Vagina (tissue), 2 donors: ENCODE measurements at regions not wholly inside any gene's neighbourhood (a gene's known extent, or its start where the extent isn't known, plus 50 kb on each side); places are given as distances from the start of the nearest gene placed in this dataset.

Source experiments
- DNase-seq, 2 donors: peaks; one replicate each; pipeline ENCODE4 v3.0.0-alpha.2; 2017; ENCODE audit errors: extremely low spot score in 2 of 2
- H3K27ac ChIP-seq: fragments of 200-600 bp; sonication (generic); one replicate; pipeline ENCODE4 v1.5.1; 2019
- H3K27me3 ChIP-seq: fragments of 200-600 bp; sonication (generic); one replicate; pipeline ENCODE4 v1.5.1; 2019
- H3K36me3 ChIP-seq, 2 donors: fragments of 200-600 bp; sonication (generic); one replicate each; pipeline ENCODE4 v1.5.1; 2017 to 2019
- H3K4me1 ChIP-seq: fragments of 200-600 bp; sonication (generic); one replicate; pipeline ENCODE4 v1.5.1; 2019
- H3K4me3 ChIP-seq, 2 donors: fragments of 200-600 bp; sonication (generic); 1 replicate in 1 of 2; 2 replicates in 1 of 2; pipeline ENCODE4 v1.5.1; 2016 to 2019
- H3K9me3 ChIP-seq: fragments of 200-600 bp; sonication (generic); one replicate; pipeline ENCODE4 v1.5.1; 2019
- CTCF ChIP-seq, 3 experiments: fragments of 450-650 bp in 2 of 3; fragments of 200-600 bp in 1 of 3; sonication (generic) in 1 of 3; IDR thresholded peaks; one replicate each; pipeline ENCODE4 v1.5.1; 2017 to 2019; ENCODE audit warnings: antibody characterized with exemption in 3 of 3, mild to moderate bottlenecking in 2 of 3, moderate library complexity in 2 of 3
- POLR2A ChIP-seq, 2 donors: fragments of 450-650 bp; IDR thresholded peaks; one replicate each; pipeline ENCODE4 v1.6.1; 2017; ENCODE audit warnings: antibody characterized with exemption in 2 of 2, mild to moderate bottlenecking in 2 of 2, moderate library complexity in 2 of 2
- POLR2AphosphoS5 ChIP-seq, 2 donors: sonication (generic); formaldehyde crosslinking; IDR thresholded peaks; one replicate each; pipeline ENCODE4 v1.9.0; 2017; ENCODE audit warnings: antibody characterized with exemption in 2 of 2, mild to moderate bottlenecking in 2 of 2, low read depth in 1 of 2; ENCODE audit not compliant: insufficient read depth in 1 of 2
- intact Hi-C: fragments of 100-400 bp; cut with DNase I; formaldehyde crosslinking; loops from one replicate; pipeline ENCODE4 v1.15.1; 2023

DNA sequence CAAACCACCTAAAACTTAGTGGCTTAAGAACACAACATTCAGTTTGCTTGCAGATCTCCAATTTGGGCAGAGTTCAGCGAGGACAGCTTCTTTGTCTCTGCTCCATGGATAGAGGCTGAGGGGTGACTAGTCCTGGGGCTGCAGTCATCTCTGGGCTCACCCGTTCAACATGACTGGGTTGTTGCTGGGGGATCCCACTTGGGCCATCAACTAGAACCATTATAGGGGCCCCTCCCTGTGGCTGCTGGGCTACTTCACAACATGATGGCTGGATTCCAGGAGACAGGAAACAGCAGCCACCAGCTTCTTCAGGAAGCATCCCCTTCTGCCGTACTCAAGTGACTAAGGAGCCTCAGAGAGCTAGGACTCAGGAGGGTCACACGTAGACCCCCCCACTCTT, 140.9 kb downstream of the RHOU start:
- peak in 1 of 2 donors; percentile 80 for DNase-seq
- no peak for TF ChIP-seq CTCF (IDR thresholded peaks at IDR 0.05)
- TF ChIP-seq POLR2AphosphoS5 (IDR thresholded peaks at IDR 0.05; ENCODE audit: insufficient read depth in 1 of 2, low read depth in 1 of 2) = no peak
- no peak for TF ChIP-seq POLR2A (IDR thresholded peaks at IDR 0.05)
- intact Hi-C loops = no loop called here
- H3K9me3 ChIP-seq = no peaks in the 10 kb centered on the region
- no peak overlapping the region for H3K4me3 ChIP-seq
- H3K27me3 ChIP-seq = no peaks in the 10 kb centered on the region
- H3K36me3 ChIP-seq = no peaks in the 10 kb centered on the region
- H3K4me1 ChIP-seq = peaks cover 5% of the 10 kb centered on the region
- no peak overlapping the region for H3K27ac ChIP-seq

- no peaks in the 10 kb centered on the region for H3K4me1 ChIP-seq
- no peak for TF ChIP-seq POLR2AphosphoS5 (IDR thresholded peaks at IDR 0.05; ENCODE audit: insufficient read depth in 1 of 2, low read depth in 1 of 2)
- TF ChIP-seq CTCF (IDR thresholded peaks at IDR 0.05) = no peak
- no peak for TF ChIP-seq POLR2A (IDR thresholded peaks at IDR 0.05)
- no peak overlapping the region for H3K4me3 ChIP-seq
- intact Hi-C loops = no loop called here
- no peak for DNase-seq
- H3K27ac ChIP-seq = no peak overlapping the region
- no peaks in the 10 kb centered on the region for H3K27me3 ChIP-seq
- H3K9me3 ChIP-seq = no peaks in the 10 kb centered on the region
- no peaks in the 10 kb centered on the region for H3K36me3 ChIP-seq
Measured at GRCh38 chr1:228879164-228879563, 143.9 kb downstream of the RHOU start.

DNA sequence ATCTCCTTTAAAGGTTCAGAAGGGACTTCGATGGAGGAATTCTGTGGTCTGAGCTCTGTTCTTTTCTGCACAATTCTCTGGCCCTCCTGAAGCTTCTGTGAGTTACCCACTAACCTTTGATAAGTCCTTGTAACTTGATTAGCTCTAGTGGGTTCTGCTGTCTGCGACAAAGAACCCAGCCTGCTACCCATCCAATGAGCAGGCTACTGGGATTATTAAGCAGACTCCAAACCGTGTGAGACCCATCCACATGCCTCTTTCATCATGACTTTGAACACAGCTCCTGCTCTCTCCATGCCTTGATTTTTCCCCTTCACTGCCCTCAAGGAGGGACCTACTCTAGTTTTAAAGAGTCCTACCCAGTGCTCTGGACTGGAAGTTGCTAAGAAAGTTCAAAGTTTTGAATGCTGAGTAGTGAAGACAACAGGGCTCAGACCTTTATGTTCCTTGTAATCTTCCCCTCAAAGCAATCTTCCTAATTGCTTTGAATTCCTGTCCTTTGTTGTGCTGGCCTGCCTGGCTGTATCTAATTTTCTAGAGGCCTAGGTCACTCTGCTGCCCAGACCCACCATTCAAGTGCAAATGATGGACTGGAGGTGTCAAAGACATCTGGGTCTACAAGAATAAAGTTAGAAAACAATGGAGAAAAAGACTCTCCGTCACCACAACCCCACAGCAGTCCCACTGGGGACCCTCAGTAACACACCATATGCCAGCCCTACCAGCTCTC, 146.9 kb downstream of the RHOU start:
- Histone ChIP-seq H3K9me3 (no peaks in the 10 kb centered on the region), H3K4me1 (no peaks in the 10 kb centered on the region), H3K27me3 (no peaks in the 10 kb centered on the region), H3K27ac (no peak overlapping the region), H3K4me3 (no peak overlapping the region), H3K36me3 (no peaks in the 10 kb centered on the region)
- intact Hi-C loops = no loop called here
- TF ChIP-seq POLR2AphosphoS5 (IDR thresholded peaks at IDR 0.05; ENCODE audit: insufficient read depth in 1 of 2, low read depth in 1 of 2) = no peak
- no peak for TF ChIP-seq POLR2A (IDR thresholded peaks at IDR 0.05)
- no peak for TF ChIP-seq CTCF (IDR thresholded peaks at IDR 0.05)
- peak in 1 of 2 donors; percentile 37 for DNase-seq

DNA sequence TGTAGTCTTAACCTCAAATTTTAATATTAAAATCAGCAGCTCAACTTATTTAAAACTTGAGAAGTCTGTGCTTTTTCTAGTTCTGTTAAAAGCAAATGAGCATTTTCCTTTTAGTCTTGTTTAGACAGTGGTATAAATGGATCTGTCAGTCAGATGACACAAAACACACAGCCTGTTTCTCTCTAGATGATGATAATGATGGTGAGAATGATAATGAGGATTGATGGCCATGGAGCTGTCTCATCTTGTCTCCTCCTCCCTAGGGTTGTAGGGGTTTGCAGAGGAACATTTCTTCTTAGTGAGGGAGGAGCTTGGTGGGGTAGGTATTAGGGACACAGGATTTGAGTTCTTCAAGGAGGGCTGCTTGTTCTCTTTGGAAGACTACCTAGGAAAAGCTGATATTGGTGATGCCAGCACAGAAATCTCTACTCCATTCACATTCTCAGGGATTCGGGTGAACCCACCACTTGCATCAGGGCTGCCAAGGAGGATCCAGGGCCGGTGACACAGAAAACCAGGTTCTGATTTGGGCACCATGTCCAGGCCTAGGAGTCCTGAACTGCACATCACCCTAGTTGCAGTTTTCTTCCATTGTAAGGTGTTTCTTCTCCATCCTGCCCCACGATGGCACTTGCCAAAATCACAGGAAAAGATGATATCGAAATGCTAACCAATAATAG, 147.6 kb downstream of the RHOU start:
- no peaks in the 10 kb centered on the region for H3K4me1 ChIP-seq
- DNase-seq = peak; percentile 27 to 58
- TF ChIP-seq POLR2A (IDR thresholded peaks at IDR 0.05) (no peak), POLR2AphosphoS5 (IDR thresholded peaks at IDR 0.05; ENCODE audit: insufficient read depth in 1 of 2, low read depth in 1 of 2) (no peak), CTCF (IDR thresholded peaks at IDR 0.05) (no peak)
- intact Hi-C loops = no loop called here
- no peak overlapping the region for H3K27ac ChIP-seq
- H3K27me3 ChIP-seq = no peaks in the 10 kb centered on the region
- H3K9me3 ChIP-seq = no peaks in the 10 kb centered on the region
- H3K4me3 ChIP-seq = no peak overlapping the region
- H3K36me3 ChIP-seq = no peaks in the 10 kb centered on the region

- H3K4me3 ChIP-seq = no peak overlapping the region
- H3K27ac ChIP-seq = no peak overlapping the region
- peak; percentile 60 to 64 for DNase-seq
- no peaks in the 10 kb centered on the region for H3K27me3 ChIP-seq
- no peaks in the 10 kb centered on the region for H3K4me1 ChIP-seq
- intact Hi-C loops = no loop called here
- no peaks in the 10 kb centered on the region for H3K36me3 ChIP-seq
- no peaks in the 10 kb centered on the region for H3K9me3 ChIP-seq
- TF ChIP-seq CTCF (IDR thresholded peaks at IDR 0.05) = no peak
- no peak for TF ChIP-seq POLR2A (IDR thresholded peaks at IDR 0.05)
- TF ChIP-seq POLR2AphosphoS5 (IDR thresholded peaks at IDR 0.05; ENCODE audit: insufficient read depth in 1 of 2, low read depth in 1 of 2) = no peak
Measured at GRCh38 chr1:228883535-228883934, 148.3 kb downstream of the RHOU start.
